GM19455 (cell line): ENCODE measurements at regions not wholly inside any gene's neighbourhood (a gene's known extent, or its start where the extent isn't known, plus 50 kb on each side); places are given as distances from the start of the nearest gene placed in this dataset.

Experiments used
- ATAC-seq: cut with Tn5 transposase; IDR thresholded peaks from one replicate; pipeline ENCODE4 v1.9.1; 2021; ENCODE audit not compliant: unreplicated experiment

DNA sequence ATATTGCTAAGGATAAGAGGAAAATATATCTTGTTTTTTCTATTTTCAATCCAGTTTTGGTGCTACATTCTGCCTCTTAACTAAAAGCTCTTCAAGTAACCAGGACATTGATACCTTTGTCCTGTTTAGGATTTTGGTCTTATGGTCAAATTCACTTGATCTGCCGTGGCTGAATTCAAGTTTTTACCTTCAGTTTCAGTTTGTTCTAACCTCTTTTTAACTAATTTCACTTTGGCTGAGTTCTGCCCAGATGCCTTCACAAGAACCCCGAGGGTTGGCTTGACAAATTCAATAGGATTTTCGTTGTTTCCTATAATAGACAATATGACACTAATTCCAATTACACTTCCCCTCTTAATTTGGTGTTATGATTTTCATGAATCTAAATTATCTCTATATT lies 84.5 kb upstream of the C1orf21 start:
- ATAC-seq: no peak

DNA sequence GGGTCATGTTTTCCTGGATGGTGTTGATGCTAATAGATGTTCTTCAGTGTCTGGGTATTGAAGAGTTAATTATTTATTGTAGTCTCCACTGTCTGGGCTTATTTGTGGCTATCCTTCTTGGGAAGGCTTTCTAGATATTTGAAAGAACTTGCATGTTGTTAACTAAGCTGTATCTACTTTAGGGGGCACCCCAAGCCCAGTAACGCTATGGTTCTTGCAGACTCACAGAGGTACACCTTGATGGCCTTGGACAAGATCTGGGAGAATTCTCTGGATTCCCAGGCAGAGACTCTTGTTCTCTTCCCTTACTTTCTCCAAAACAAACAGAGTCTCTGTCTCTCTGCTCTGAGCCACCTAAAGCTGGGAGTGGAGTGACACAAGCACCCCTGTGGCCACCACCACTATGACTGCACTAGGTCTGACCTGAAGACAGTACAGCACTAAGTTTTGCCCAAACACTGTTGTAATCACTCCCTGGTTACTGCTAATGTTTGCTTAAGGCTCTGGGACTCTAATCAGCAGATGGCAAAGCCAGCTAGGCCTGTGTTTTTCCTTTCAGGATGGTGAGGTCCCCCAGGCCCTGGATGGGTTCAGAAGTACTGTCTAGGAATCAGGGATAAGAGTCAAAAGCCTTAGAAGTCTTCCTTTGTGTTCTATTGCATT lies 76.5 kb upstream of the C1orf21 start:
- ATAC-seq: no peak

DNA sequence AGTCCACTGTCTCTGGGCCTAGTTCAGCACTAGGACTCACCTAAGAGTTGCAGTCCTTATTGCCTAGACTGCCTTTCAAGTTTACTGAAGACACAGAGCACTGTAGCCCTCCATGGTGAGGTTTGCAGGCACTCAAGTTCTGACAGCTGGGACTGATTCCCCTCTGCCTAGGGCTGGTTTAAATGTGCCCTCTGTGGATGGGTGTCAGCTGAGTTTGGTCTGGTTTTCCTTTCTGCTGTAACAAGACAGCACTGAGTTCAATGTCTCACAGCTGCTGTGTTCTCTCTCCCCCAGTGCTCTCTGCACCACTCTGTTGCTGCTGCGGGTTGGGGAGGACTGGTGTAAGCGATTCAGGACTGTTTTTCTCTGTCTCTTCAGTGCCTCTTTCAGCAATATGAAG lies 75.2 kb upstream of the C1orf21 start:
- ATAC-seq: no peak

GRCh38 chr1:184315254-184315653 lies 71.6 kb upstream of the C1orf21 start:
- ATAC-seq: no peak

- ATAC-seq: no peak
These were observed 67.0 kb upstream of the C1orf21 start for GRCh38 chr1:184319879-184320278.

DNA sequence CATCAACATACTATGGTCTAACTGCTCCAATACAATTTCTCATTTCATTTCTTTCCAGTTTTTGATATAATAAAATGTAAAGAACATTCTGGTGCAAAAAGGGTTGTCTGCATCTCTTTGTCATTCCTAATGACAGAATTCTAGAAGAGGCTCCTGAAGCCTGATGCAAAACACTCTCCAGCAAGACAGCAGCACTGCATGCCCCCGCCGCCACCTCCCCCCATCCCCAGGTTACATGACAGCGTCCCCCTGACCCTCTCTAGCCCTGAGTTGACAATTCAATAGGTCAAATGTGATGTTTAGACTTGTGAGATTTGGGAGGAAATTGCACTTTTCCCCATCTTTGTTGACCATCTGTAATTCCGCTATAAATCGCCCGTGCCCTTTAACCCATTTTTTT lies 64.6 kb upstream of the C1orf21 start:
- no peak for ATAC-seq

GRCh38 chr1:184324972-184325371 lies 61.9 kb upstream of the C1orf21 start:
- ATAC-seq: no peak

GRCh38 chr1:184326278-184326677 lies 60.6 kb upstream of the C1orf21 start:
- no peak for ATAC-seq

- ATAC-seq: no peak
These were observed 57.4 kb upstream of the C1orf21 start for GRCh38 chr1:184329245-184329953.

DNA sequence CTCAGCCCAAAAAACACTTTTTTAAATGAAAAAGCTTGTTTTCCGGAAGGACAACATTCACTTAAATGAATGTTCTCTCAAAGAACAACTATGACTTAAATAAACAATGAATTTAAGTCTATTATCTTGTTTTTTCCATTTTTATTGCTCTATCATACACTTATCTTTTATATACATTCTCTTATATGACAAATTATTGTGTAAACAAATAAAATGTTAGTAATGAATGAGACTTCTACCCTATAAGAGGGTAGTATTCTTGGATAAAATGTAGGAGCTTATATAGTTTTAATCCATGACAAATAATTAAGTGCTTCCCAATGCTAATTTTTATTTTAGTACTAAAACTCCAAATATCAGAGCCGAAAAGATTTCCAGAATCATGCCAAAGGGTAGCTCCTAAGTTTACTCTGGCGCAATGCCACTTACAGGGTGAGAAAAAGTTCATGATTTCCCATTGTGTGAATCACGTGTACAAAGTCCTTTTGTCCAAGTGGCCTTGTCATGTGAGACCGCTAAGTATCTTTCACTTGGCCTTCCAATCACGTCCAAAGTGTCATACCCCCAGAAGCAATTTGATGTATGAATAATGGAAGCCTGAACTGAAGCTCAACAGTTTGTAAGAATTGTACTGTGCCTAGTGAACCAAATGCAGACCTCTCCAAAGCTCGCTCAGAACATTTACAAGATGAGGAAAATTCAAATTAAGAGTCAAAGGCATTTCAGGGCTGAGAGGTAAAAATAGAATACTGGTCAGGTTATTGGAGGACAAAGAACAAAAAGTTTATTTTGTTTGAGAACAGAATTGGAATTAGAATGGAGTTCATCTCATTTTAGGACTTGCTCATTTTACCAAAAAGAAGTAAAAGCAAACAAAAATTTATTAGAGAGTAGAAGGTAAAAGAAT lies 56.6 kb upstream of the C1orf21 start:
- no peak for ATAC-seq

- ATAC-seq: no peak
These were observed 56.0 kb upstream of the C1orf21 start for GRCh38 chr1:184330875-184331274.
